LoVo (cell line): ENCODE measurements at regions not wholly inside any gene's neighbourhood (a gene's known extent, or its start where the extent isn't known, plus 50 kb on each side); places are given as distances from the start of the nearest gene placed in this dataset.

ENCODE experiments used
- DNase-seq: peaks from one replicate; pipeline ENCODE4 v3.0.0-alpha.2; 2016; ENCODE audit warnings: low spot score

GRCh38 chr5:3393920-3394597 lies 201.6 kb upstream of the IRX1 start:
- no peak for DNase-seq

GRCh38 chr5:3393122-3393919 lies 202.3 kb upstream of the IRX1 start:
- DNase-seq, result no peak

GRCh38 chr5:3392306-3392939 lies 203.2 kb upstream of the IRX1 start:
- no peak for DNase-seq

GRCh38 chr5:3391210-3391609 lies 204.4 kb upstream of the IRX1 start:
- no peak for DNase-seq

GRCh38 chr5:3389471-3390026 lies 206.1 kb upstream of the IRX1 start:
- no peak for DNase-seq

GRCh38 chr5:3386637-3387036 lies 209.0 kb upstream of the IRX1 start:
- DNase-seq, result no peak

- DNase-seq, result no peak
Observed at GRCh38 chr5:3385991-3386519, 209.6 kb upstream of the IRX1 start.

- DNase-seq, result no peak
Observed at GRCh38 chr5:3384531-3384930, 211.1 kb upstream of the IRX1 start.

- no peak for DNase-seq
Observed at GRCh38 chr5:3382782-3383181, 212.8 kb upstream of the IRX1 start.

- no peak for DNase-seq
Observed at GRCh38 chr5:3382151-3382550, 213.5 kb upstream of the IRX1 start.

GRCh38 chr5:3381206-3381825 lies 214.3 kb upstream of the IRX1 start:
- no peak for DNase-seq

GRCh38 chr5:3380689-3381088 lies 214.9 kb upstream of the IRX1 start:
- DNase-seq, result no peak

- DNase-seq, result no peak
Observed at GRCh38 chr5:3377831-3378230, 217.8 kb upstream of the IRX1 start.

- DNase-seq, result no peak
Observed at GRCh38 chr5:3377176-3377575, 218.5 kb upstream of the IRX1 start.

- no peak for DNase-seq
Observed at GRCh38 chr5:3376611-3377010, 219.0 kb upstream of the IRX1 start.

GRCh38 chr5:3375586-3376311 lies 219.9 kb upstream of the IRX1 start:
- DNase-seq, result no peak

GRCh38 chr5:3373391-3373790 lies 222.2 kb upstream of the IRX1 start:
- no peak for DNase-seq

- no peak for DNase-seq
Observed at GRCh38 chr5:3372289-3372688, 223.3 kb upstream of the IRX1 start.

- DNase-seq, result no peak
Observed at GRCh38 chr5:3365501-3366215, 230.0 kb upstream of the IRX1 start.

- no peak for DNase-seq
Observed at GRCh38 chr5:3364941-3365340, 230.7 kb upstream of the IRX1 start.

GRCh38 chr5:3364433-3364832 lies 231.2 kb upstream of the IRX1 start:
- DNase-seq, result no peak
